DMS 273 (cell line): ENCODE measurements at regions not wholly inside any gene's neighbourhood (a gene's known extent, or its start where the extent isn't known, plus 50 kb on each side); places are given as distances from the start of the nearest gene placed in this dataset.
"Not testable (repeated sequence)": the region's sequence is repeated elsewhere in the genome, so short reads cannot be mapped to it uniquely, and the experiment has no call there.

Source experiments
- DNase-seq: peaks from one replicate; lab custom pipeline; 2025; ENCODE audit not compliant: unreplicated experiment; lab: John Stamatoyannopoulos, UW

GRCh38 chr5:92126182-92126581 lies 743.1 kb upstream of the ARRDC3 start:
- DNase-seq: no peak

GRCh38 chr5:92119110-92119509 lies 736.0 kb upstream of the ARRDC3 start:
- no peak for DNase-seq

GRCh38 chr5:92106808-92107207 lies 723.7 kb upstream of the ARRDC3 start:
- no peak for DNase-seq

GRCh38 chr5:92104126-92104525 lies 721.0 kb upstream of the ARRDC3 start:
- no peak for DNase-seq

- no peak for DNase-seq
Measured at GRCh38 chr5:92102313-92102712, 719.2 kb upstream of the ARRDC3 start.

- DNase-seq: no peak
Measured at GRCh38 chr5:92092239-92092638, 709.1 kb upstream of the ARRDC3 start.

GRCh38 chr5:92086059-92086811 lies 703.1 kb upstream of the ARRDC3 start:
- no peak for DNase-seq

GRCh38 chr5:92081958-92082712 lies 699.0 kb upstream of the ARRDC3 start:
- DNase-seq: no peak

- DNase-seq: no peak
Measured at GRCh38 chr5:92070786-92071185, 687.7 kb upstream of the ARRDC3 start.

- no peak for DNase-seq
Measured at GRCh38 chr5:92064993-92065392, 681.9 kb upstream of the ARRDC3 start.

- no peak for DNase-seq
Measured at GRCh38 chr5:92051741-92052140, 668.6 kb upstream of the ARRDC3 start.

- DNase-seq: no peak
Measured at GRCh38 chr5:92050970-92051369, 667.9 kb upstream of the ARRDC3 start.

GRCh38 chr5:92041911-92042660 lies 659.0 kb upstream of the ARRDC3 start:
- DNase-seq: no peak

- DNase-seq: no peak
Measured at GRCh38 chr5:92041206-92041605, 658.1 kb upstream of the ARRDC3 start.

GRCh38 chr5:92029792-92030191 lies 646.7 kb upstream of the ARRDC3 start:
- not testable (repeated sequence) for DNase-seq

GRCh38 chr5:92023555-92023954 lies 640.4 kb upstream of the ARRDC3 start:
- no peak for DNase-seq

GRCh38 chr5:92023141-92023471 lies 640.0 kb upstream of the ARRDC3 start:
- no peak for DNase-seq

- DNase-seq: no peak
Measured at GRCh38 chr5:92022415-92023140, 639.5 kb upstream of the ARRDC3 start.

- no peak for DNase-seq
Measured at GRCh38 chr5:92019376-92019990, 636.4 kb upstream of the ARRDC3 start.

- no peak for DNase-seq
Measured at GRCh38 chr5:92017776-92018175, 634.7 kb upstream of the ARRDC3 start.

- DNase-seq: not testable (repeated sequence)
Measured at GRCh38 chr5:92011845-92012244, 628.7 kb upstream of the ARRDC3 start.
